ENCODE measurements at regions not wholly inside any gene's neighbourhood (a gene's known extent, or its start where the extent isn't known, plus 50 kb on each side); places are given as distances from the start of the nearest gene placed in this dataset.
A peak's percentile ranks its signal among the peaks of the same experiment; 100 is the strongest.
"Not testable (repeated sequence)": the region's sequence is repeated elsewhere in the genome, so short reads cannot be mapped to it uniquely, and the experiment has no call there.

DNA sequence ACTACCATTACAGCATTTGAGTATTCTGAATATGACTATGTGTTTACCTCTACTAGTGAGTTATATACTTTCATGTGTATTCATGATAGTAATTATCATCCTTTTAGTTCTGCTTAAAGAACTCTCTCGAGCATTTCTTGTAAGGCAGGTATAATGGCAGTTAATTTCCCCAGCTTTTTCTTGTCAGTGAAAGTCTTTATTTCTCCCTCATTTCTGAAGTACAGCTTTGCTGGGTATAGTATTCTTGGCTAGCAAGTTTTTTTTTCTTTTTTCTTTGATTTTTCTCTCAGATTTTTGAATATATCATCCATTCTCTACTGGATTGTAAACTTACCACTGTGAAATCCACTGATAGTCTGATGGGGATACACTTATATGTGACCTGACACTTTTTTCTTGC is 165.9 kb upstream of the ARHGAP5 start:
- no peak for DNase-seq (ENCODE audit: low read depth)

DNA sequence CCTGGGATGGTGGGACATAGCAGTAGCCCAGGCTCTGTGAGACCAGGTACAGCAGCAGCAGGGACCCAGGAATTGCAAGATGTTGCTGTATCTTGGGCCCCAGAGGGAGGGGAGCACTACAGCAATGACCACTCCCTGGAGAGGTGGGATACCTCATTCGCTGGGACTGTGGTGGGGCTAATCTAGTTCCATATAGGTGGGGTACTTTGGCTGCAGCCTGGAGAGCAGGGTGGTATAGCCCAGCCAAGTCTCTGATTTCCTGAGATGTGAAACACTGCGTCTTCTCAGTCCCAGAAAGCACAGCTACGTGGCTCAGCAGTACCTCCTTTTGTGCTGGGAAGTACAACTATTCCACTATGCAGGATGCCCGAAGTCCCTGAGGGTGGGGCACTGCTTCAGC is 163.7 kb upstream of the ARHGAP5 start:
- no peak for DNase-seq (ENCODE audit: low read depth)

DNA sequence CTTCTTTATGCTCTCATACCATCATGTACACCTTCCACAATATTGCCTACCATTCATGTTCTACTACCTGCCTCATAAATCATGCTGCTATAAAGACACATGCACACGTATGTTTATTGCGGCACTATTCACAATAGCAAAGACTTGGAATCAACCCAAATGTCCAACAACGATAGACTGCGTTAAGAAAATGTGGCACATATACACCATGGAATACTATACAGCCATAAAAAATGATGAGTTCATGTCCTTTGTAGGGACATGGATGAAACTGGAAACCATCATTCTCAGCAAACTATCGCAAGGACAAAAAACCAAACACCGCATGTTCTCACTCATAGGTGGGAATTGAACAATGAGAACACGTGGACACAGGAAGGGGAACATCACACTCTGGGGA is 158.8 kb upstream of the ARHGAP5 start:
- DNase-seq (ENCODE audit: low read depth), result not testable (repeated sequence)

DNA sequence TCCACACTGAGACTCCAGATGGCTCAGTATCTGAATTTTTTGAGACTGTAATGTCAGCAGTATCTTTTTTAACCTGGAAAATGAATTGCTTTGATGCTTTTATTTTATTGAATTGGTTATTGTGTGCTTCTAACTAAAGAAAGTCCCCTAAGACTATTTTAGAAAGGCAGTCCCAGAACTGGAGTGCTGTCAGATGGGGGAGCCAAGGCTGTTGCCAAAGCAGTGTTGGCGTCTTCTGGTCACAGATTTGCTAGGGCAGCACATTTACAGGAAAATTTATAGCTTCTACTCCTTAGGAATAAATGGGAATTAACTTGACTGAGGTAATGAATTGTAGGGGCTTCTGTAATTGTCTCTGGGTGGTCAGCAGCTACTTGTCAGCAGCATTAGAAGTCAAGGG is 157.1 kb upstream of the ARHGAP5 start:
- DNase-seq (ENCODE audit: low read depth), result no peak

DNA sequence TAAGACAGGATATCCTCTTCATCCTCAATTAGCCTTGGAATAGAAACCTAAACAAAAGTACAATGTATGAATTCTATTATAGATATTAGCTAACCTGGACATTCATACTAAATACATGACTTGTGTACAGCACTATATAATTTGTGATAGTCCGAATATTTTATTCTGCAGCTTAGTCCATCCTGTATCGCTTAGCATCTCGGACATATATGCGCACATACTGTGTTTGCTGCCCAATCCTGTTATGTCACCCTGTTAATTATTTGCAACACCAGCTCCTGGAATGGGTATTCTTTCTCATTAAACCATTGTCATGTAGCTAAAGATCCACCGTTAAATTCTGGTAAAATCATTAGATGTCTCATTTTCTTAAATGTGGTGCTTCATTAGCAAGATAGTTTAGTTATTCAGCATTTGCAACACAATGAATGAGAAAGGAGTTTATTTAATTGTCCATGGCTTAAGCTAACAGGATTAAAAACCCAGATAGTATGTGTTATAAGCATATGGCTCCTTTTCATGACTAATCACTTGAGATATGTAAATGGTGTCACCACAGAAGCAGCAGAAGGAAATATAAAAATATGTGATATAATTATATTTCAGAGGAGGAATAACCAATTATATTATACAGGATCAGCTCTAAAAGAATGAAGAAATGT is 156.0 kb upstream of the ARHGAP5 start:
- no peak for DNase-seq (ENCODE audit: low read depth)

DNA sequence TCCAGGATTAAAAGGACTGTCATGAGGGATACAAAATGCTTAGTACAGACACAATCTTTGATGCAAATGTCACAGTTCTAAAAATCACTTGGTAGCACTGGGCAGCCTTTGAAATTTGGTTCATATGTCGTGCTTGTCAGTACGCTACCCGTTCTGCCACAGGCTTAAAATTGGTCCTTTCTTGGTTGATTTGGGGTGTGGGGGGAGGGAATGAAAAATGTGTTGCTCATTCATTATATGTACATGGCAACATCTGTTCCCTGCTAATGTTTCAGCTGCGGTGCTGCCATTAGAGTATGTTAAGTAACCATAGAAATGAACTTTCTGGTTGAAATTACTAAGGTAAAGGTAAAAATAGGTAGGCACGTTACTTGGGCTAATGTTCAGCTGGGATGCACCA is 155.4 kb upstream of the ARHGAP5 start:
- no peak for DNase-seq (ENCODE audit: low read depth)

DNA sequence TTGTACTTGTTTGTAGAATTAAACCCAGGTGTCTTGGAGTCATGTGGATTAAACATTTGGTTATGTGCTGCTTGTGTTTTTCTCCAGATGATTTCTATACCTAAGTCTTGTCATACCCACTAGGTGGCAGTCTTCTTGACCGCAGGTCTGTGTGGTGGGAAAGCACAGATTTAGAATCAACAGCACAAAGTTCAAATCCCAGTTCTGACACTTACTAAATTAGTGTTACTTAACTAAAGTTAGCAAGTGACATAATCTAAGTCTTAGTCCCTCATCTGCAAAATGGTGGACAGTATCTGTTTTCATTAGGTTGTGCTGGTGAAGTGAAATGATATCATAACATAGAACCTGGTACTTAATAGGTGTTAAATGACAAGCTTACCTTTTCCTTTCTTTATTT is 151.0 kb upstream of the ARHGAP5 start:
- peak; percentile 67 for DNase-seq (ENCODE audit: low read depth)

DNA sequence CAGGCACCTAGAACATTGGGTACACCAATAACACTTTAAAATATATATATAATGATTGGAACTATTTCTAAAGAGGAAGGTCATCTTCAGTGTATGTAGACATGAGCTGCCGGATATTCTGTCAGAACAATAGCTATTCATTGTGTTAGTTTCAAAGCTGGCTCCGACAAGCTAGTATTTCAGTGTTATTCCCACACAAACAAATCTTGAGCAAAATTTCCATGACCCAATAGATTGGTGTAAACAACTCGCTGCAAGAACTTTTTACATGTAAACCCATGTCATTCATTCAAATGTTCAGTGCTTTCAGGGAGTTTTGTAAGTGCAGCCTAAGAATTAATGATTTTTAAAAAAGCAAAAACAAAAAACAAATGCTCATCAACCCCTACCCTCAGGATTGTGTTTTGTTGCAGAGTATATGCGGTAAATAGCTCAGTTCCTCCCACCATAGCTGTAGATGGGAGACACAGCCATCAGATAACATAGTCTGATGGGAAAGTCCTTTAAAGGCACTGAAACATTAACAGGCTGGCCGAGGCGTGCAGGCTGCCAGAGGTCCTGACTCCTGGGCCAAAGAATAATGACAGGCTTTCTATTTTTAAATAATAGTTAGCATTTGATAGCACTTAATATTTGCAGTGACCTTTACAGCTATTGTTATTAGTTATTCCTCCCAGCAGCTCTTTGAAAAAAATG is 150.3 kb upstream of the ARHGAP5 start:
- DNase-seq (ENCODE audit: low read depth), result no peak

DNA sequence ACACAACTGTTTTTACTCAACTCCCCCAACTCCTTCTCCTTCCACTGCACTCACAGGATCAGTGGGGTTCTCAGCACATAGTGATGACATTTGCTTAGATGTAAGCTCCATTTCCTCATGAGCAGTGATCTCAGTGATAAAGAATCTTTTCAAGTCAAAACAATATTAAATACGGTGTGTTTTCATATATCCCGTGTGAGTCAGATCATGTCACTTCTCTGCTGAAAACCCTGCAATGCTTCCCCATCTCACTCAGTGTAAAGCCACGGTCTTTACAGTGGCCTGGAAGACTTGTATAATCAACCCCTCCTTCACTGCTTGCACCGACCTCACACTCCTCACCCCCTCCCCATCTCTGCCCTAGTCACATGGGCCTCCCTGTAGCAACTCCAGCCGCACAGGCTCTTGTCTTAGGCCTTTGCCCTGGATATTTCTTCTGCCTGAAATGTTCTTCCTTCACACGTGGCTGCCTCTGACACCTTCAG is 149.7 kb upstream of the ARHGAP5 start:
- DNase-seq (ENCODE audit: low read depth), result peak; percentile 95

DNA sequence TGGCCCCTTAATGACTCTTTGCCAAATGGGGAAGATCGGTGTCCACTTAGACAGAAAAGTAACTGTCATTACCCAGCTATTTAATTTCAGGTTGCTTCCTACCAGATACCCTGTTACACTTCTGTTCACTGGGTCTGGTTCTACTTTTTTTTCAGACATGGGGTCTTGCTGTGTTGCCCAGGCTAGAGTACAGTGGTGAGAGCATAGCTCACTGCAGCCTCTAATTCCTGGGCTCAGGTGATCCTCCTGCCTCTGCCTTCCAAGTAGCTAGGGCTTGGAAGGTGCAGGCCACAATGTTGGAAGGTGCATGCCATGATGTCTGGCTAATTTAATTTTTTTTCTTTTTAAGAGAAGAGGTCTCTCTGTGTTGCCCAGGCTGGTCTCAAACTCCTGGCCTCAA is 147.0 kb upstream of the ARHGAP5 start:
- no peak for DNase-seq (ENCODE audit: low read depth)

DNA sequence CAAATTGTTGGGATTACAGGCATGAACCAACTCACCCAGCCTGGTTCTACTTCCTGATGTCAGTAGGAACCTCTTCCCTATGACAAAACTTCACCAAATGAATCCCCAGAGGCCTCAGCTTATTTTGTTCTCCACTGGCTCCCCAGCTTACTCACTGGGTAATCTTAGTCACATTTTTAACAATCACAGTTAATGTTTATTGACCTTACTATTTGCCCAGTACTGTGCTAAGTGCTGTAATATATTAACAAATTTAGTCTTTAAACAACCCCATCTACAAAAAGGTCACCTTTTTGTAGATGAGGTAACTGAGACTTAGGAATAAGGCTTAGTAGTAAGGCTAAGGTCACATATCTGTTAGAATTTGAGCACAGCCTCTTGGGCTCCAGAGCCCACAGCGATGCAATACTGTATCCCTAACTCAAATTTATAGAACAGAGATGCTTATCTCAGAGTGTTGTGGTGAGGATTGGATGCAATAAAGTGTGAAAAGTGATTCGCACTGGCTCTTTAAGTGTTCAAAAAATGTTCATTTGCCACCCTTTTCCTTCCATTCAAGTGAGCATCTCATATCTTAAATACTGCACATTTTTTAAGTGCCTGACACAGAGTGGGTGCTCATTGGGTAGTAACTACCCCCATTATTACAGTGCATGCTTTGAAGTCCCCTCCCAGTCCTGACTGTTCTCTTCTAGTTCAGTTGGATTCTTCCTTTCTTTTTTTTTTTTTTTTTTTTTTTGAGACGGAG is 146.4 kb upstream of the ARHGAP5 start:
- DNase-seq (ENCODE audit: low read depth), result peak; percentile 94

DNA sequence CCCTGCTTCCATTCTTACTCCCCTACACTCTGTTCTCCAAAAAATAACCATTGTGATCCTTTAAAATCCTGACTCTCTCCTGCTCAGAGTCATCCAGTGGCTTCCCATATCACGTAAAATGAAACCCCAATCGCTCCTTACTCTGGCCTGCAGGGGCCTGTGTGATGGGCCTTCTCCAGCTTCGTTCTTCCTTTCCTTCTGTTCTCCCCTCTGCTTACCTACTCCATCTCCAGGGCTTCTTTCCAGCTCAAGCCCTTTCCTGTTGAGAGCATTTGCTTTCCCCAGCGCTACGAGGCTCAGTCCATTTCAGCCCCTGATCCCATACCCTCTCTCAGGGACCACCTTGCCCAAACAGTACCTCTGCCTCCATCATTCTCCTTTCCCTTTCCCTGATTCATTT is 144.4 kb upstream of the ARHGAP5 start:
- no peak for DNase-seq (ENCODE audit: low read depth)

DNA sequence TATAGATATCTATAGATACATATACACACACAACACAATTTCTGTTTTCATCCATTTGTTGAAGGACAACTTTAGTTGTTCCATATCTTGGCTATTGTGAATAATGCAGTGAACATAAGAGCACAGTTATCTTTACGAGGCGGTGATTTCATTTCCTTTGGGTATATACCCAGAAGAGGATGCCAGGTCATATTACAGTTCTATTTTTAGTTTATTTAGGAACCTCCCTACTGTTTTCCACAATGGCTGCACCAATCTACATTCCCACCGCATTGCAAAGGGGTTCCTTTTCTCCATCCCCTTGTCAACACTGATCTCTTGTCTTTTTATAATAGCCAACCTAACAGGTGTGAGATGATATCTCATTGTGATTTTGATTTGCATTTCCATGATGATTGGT is 143.4 kb upstream of the ARHGAP5 start:
- no peak for DNase-seq (ENCODE audit: low read depth)

DNA sequence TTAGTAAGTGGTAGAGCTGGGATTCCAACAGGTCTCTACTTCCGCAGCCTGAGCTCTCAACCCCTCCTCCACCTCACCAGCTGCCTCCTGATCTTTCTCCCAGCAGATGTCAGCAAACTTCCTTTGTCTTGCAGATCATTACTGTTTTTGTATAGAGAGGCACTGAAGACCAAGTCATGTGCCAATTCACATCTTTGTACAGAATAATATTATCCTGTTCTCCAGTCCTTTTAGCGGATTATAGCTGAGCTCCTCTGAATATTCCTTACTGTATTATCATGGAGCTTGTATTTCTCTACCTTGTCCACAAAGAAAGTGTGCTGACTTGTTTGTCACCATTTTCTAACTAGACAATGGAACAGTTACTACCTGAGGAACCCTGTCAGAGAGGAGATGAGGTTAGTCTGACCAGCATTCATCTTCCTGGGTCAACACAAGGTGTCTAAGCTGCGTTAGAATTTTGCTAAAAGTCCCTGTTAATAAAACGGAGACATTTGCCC is 142.3 kb upstream of the ARHGAP5 start:
- peak; percentile 79 for DNase-seq (ENCODE audit: low read depth)

DNA sequence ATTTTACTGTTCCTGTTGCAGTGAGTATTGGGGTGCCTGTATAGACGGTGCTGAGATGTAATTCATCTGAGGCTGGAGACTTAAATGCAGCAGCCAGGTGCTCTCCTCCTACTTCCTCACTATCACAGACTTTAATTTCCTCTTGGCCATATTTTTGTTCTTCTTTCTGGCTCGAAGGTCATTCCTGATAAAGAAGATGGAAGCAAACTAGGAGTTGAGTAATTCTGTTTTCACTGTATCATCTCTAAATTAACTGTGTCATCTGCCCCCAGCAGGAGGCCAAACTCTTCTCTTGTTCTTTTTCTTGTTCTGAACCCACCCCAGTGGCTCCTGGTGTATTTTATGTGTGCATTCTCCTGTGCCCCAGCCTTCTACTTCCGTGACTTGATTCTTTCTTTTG is 141.7 kb upstream of the ARHGAP5 start:
- DNase-seq (ENCODE audit: low read depth), result no peak

DNA sequence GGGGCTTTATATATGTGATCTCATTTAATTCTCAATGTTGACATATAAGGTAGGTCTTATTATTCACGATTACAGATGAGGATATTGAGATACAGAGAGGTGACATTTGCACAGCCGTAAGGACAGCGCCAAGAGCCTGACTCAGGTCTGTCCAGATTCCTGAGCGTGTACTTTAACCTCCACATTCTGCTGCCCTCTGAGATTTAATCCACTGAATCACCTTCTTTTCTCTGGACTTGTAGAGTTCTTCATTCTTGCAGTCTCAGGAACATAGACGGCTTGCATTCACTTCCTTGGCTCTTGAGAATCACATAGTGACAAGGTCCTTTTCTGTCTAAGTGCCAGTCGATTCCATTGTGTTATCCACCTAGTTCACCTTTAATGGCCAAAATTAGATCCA is 141.0 kb upstream of the ARHGAP5 start:
- DNase-seq (ENCODE audit: low read depth), result peak; percentile 75

DNA sequence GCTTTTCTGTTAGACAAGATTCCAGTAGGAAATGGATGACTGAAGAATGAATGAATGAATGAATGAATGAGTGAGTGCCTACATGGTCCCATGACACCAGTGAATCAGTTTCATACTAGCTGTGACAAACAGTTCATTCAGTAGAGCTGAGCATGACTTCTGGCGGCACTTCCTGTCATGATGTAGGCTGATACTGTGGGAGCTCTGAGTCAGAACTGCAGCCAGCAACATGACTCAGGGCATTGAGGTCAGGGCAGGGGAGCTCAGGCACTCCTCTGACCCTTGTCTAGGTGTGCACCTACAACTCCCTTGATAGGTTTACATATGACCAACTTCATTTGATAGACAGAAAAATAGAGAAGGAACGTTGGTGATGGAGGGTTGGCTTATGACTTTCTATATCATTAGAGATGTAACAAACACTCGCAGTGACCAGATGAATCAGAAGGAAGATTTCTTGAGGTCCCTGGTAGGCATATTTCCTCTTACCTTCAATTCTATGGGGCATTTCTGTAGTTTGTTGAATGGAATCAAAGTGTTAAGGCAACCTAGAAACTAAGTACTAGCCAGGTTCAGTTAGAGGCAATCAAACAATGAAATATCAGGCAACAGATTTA is 139.3 kb upstream of the ARHGAP5 start:
- DNase-seq (ENCODE audit: low read depth), result peak; percentile 97

DNA sequence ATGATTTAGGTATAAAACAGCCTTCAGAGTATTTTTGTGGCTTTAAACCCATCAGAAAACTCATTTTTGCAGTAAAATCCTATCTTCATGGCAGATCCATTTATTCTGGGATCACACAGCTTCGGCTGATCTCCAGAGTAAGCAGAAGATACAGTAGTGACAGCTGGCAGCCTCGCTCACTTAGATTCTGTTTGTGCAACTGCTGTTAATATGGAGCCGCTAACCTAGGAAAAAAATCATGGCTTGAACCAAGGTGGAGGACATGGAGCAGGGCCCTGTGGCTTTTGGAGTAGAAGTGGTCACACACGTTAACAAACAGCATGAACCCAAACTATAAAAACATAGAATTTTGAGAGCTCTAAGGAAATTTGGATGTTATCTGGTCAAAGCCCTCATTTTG is 137.2 kb upstream of the ARHGAP5 start:
- DNase-seq (ENCODE audit: low read depth), result no peak

DNA sequence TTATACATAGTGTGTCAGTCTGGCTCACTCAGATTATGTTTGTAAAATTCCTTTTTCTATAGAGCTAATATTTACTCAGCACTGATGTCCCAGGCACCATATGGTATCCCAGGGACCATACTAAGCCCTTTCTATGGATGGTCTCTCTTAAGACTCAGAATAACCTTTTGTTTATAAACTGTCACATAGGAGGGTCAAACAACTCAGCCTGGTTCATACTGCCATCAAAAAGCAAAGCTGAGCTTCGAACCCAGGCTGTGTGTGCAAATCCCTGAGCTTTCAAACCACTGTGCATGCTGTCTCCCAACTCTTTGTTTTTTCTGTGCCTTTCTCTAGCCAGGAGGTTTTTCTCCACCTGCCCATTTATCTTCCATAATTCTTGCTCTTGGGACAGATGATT is 135.6 kb upstream of the ARHGAP5 start:
- DNase-seq (ENCODE audit: low read depth), result no peak

DNA sequence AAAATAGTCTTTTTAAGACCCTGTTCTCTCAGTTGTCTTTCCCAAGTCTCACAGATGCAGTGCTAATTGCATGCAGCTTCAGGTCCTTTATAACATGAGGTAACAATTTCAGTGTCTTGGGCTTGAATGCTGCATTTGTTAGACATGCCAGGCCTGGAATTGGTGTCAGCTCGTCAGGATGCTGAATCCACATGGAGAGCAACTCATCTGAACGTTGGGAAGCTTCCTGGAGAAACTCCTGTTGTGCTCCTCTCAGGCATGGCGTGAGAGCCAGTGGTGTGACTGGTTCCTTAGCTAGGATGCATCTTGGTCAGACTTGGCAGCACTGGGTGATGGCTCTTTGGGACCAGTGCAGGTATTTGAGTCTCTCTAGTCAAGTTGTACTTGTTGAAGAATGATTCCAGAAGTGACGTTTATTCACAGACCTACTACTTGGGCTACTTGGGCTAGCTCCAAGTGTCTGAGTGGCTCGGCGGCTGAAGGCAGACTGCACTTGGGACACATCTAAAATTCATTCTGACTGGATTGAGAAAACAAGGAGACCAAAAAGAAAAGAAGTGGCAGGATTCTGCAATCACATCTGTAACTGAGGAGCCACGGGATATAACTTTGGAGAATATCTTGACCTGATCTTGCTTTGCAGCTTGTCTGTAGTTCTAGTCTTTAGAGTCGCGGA is 134.8 kb upstream of the ARHGAP5 start:
- DNase-seq (ENCODE audit: low read depth), result no peak

DNA sequence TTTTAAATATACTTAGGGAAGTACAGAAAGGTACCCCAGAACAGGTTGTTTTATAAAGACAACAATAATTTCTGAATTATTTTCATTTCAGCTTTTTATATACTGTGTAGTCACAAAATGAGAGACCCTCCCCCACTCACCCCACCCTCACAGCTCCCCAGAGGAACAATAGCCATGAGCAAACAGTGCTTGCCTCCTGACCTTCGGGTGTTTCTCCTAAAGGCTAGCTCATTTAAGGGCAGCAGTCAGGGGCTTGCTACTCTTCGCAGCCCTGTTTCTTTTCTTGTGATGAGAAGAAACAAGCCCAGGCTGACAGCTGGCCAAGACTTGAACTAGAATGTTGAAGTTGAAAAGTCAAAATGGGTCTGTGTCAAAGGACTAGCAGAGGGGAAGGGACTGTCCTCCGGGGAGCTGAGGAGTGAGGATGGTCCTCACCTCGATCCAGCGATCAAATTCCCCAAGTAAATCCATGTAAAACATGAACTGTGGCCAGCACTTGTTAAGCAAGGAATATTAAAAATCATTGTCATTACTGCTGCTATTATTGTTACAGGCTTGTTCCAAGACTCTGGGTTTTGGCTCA is 133.8 kb upstream of the ARHGAP5 start:
- no peak for DNase-seq (ENCODE audit: low read depth)

All from renal cortical epithelial cell (primary cell).